ENCODE measurements at regions not wholly inside any gene's neighbourhood (a gene's known extent, or its start where the extent isn't known, plus 50 kb on each side); places are given as distances from the start of the nearest gene placed in this dataset.

DNA sequence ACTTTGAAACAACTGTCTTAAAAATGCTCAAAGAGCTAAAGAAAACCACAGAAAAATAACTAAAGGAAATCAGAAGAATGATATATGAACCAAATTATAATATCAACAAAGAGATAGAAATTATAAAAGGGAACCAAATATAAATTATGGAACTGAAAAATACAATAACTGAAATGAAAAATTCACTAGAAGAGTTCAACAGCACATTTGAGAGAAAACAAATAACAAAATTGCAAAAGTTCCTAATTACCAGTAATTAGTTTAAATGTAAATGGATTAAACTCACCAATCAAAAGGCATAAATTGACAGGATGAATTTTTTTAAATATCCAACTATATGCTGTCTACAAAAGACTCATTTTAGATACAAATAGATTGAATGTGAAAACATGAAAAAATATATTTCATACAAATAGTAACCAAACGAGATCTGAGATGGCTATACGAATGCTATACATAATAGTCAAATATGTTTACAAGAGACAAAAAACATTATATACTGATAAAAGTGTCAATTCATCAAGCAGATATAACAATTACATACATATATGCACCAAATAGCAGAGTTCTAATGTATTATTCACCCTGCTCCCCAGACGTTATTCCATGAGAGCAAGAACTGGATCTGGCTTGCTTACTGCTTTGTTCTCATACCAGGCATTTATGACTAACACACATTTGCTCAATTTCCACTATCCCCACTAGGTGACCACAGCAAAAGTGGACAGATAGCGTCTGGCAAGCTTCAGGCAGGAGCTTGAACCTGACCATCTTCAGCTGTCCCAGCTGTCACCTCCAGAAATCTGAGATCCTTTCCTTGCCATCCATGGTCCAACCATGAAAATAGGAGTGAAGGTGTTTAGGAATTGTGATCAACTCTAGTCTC, 72.4 kb upstream of the SIRPA start:
- CTCF ChIA-PET, result no interaction called here

DNA sequence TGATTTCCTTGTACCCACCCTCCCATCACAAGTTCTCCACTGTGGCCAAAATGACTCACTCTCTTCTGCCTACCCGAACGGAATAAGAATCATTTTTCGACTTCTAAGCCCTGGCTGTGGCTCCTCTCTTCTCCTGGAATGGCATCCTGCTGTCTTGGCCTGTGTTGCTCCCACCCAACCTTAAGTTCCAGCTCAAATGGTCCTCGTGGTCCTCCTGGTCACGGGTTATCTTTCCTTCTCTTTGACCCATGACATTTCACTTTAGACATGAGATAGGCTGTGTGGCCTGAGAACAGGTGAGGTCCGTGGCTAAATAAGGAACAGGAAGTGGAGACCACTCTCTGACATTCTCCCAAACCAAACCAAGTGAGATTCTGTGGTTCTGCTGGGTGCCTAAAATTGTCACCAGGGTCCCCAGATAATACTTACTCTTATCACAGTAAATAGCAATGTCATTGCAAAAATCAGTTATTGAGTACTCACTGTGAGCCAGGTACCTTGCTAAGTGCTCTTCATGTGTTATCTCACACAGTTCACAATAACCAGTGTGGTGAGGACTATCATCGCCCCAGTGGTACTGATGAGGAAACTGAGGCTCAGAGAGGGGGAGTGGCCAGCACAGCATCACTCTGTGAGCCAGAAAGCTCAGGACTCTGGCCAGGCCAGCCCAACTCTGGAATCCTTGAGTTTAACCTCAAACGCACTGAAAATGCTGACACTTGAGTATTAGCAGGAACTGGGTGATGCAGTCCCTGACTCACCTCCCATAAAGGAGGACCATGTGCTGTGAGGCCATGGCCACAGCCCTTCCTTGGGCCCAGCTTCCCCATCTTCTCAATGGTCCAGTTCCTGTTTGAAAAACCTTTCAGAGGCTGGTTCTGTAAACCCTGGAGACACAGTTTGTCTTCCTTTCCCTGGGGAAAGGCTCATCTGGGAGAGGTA, 74.8 kb upstream of the SIRPA start:
- no peaks in the 10 kb centered on the region for H3F3A ChIP-seq (ENCODE audit: low read length, unreplicated experiment)
- ATAC-seq, result peak; percentile 56
- peaks cover 25% of the 10 kb centered on the region for H3K4me1 ChIP-seq (ENCODE audit: insufficient read depth, low read length)
- H3K9me2 ChIP-seq (replicated peaks; ENCODE audit: low read length), result no peaks in the 10 kb centered on the region
- POLR2A ChIA-PET (ENCODE audit: unreplicated experiment), result no interaction called here
- H3K9me3 ChIP-seq (ENCODE audit: low read length), result 0 out of 2 replicates have a peak, but pooled peaks cover 12% of the 10 kb centered on the region
- H3K27ac ChIP-seq (ENCODE audit: low read length), result no peak overlapping the region
- no peaks in the 10 kb centered on the region for H4K20me1 ChIP-seq (ENCODE audit: low read length)
- H3K4me3 ChIP-seq (ENCODE audit: low read length), result no peak overlapping the region
- no TSS peak for BruUV-seq (replicated peaks)
- intact Hi-C loops (cut with micrococcal nuclease), result no loop called here
- CTCF ChIA-PET, result no interaction called here
- no peak overlapping the region for H2AFZ ChIP-seq (ENCODE audit: low read length)
- no peaks in the 10 kb centered on the region for H3K79me2 ChIP-seq (ENCODE audit: low read length)
- no peak overlapping the region for H3K9ac ChIP-seq (ENCODE audit: low read length)
- no peaks in the 10 kb centered on the region for H3K27me3 ChIP-seq (ENCODE audit: low read length)
- TF ChIP-seq EZH2phosphoT487 (IDR thresholded peaks at IDR 0.05; ENCODE audit: borderline replicate concordance, low read length) (no peak), EZH2 (IDR thresholded peaks at IDR 0.05; ENCODE audit: low read length, unreplicated experiment) (no peak)
- H3K4me2 ChIP-seq (ENCODE audit: low read length), result no peak overlapping the region
- DNase-seq, result peak; percentile 53
- no peaks in the 10 kb centered on the region for H3K36me3 ChIP-seq (ENCODE audit: low read depth, low read length)

More for the DNA sequence above, 72.4 kb upstream of the SIRPA start:
- Histone ChIP-seq H3K27ac (ENCODE audit: low read length) (no peak overlapping the region), H4K20me1 (ENCODE audit: low read length) (no peaks in the 10 kb centered on the region), H3K36me3 (ENCODE audit: low read depth, low read length) (no peaks in the 10 kb centered on the region), H3K4me2 (ENCODE audit: low read length) (no peak overlapping the region), H3K27me3 (ENCODE audit: low read length) (no peaks in the 10 kb centered on the region), H3K4me3 (ENCODE audit: low read length) (no peak overlapping the region), H3K79me2 (ENCODE audit: low read length) (no peaks in the 10 kb centered on the region), H3K4me1 (ENCODE audit: insufficient read depth, low read length) (peaks cover 7% of the 10 kb centered on the region), H3K9me3 (ENCODE audit: low read length) (0 out of 2 replicates have a peak, but pooled peaks cover 12% of the 10 kb centered on the region), H3K9ac (ENCODE audit: low read length) (no peak overlapping the region), H2AFZ (ENCODE audit: low read length) (no peak overlapping the region), H3K9me2 (replicated peaks; ENCODE audit: low read length) (no peaks in the 10 kb centered on the region), H3F3A (ENCODE audit: low read length, unreplicated experiment) (no peaks in the 10 kb centered on the region)
- POLR2A ChIA-PET (ENCODE audit: unreplicated experiment), result interaction anchor here (0.9 kb wide), 1 partner anchor 44 kb away, joined by 7 read pairs; no protein-coding TSS in a partner anchor
- DNase-seq (no peak), ATAC-seq (no peak)
- no TSS peak for BruUV-seq (replicated peaks)
- no peak for TF ChIP-seq EZH2 (IDR thresholded peaks at IDR 0.05; ENCODE audit: low read length, unreplicated experiment)
- no peak for TF ChIP-seq EZH2phosphoT487 (IDR thresholded peaks at IDR 0.05; ENCODE audit: borderline replicate concordance, low read length)
- TF ChIP-seq, protein P1, sequence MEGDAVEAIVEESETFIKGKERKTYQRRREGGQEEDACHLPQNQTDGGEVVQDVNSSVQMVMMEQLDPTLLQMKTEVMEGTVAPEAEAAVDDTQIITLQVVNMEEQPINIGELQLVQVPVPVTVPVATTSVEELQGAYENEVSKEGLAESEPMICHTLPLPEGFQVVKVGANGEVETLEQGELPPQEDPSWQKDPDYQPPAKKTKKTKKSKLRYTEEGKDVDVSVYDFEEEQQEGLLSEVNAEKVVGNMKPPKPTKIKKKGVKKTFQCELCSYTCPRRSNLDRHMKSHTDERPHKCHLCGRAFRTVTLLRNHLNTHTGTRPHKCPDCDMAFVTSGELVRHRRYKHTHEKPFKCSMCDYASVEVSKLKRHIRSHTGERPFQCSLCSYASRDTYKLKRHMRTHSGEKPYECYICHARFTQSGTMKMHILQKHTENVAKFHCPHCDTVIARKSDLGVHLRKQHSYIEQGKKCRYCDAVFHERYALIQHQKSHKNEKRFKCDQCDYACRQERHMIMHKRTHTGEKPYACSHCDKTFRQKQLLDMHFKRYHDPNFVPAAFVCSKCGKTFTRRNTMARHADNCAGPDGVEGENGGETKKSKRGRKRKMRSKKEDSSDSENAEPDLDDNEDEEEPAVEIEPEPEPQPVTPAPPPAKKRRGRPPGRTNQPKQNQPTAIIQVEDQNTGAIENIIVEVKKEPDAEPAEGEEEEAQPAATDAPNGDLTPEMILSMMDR (conservative IDR thresholded peaks at IDR 0.05; ENCODE audit: low read depth, low read length), result no peak
- intact Hi-C loops (cut with micrococcal nuclease), result no loop called here

Data from PC-3 (cell line).